Smooth muscle cell (in vitro differentiated cells): ENCODE measurements at regions not wholly inside any gene's neighbourhood (a gene's known extent, or its start where the extent isn't known, plus 50 kb on each side); places are given as distances from the start of the nearest gene placed in this dataset.

ENCODE experiments used
- DNase-seq: peaks from one replicate; lab custom pipeline; 2025; ENCODE audit not compliant: unreplicated experiment; lab: John Stamatoyannopoulos, UW
- H2AFZ ChIP-seq: fragments of 200-600 bp; sonication (generic); 2 replicates; pipeline ENCODE4 v1.6.0; 2016; ENCODE audit warnings: antibody characterized with exemption, low read depth, mild to moderate bottlenecking
- H3F3A ChIP-seq: fragments of 200-600 bp; sonication (generic); 2 replicates; pipeline ENCODE4 v1.6.0; 2017; ENCODE audit warnings: antibody characterized with exemption, low read depth
- H3K27ac ChIP-seq: fragments of 200-600 bp; sonication (generic); 2 replicates; pipeline ENCODE4 v1.5.1; 2016; ENCODE audit warnings: low read depth, mild to moderate bottlenecking
- H3K27me3 ChIP-seq: fragments of 200-600 bp; sonication (generic); 2 replicates; pipeline ENCODE4 v1.6.1; 2016; ENCODE audit warnings: low read depth, mild to moderate bottlenecking
- H3K36me3 ChIP-seq: fragments of 200-600 bp; sonication (generic); 2 replicates; pipeline ENCODE4 v1.5.1; 2016; ENCODE audit warnings: low read depth
- H3K4me1 ChIP-seq: fragments of 200-600 bp; sonication (generic); 2 replicates; pipeline ENCODE4 v1.5.1; 2016; ENCODE audit warnings: low read depth
- H3K4me2 ChIP-seq: fragments of 200-600 bp; sonication (generic); 2 replicates; pipeline ENCODE4 v1.6.0; 2016; ENCODE audit warnings: mild to moderate bottlenecking
- H3K4me3 ChIP-seq: fragments of 200-600 bp; sonication (generic); 2 replicates; pipeline ENCODE4 v1.5.1; 2016; ENCODE audit warnings: mild to moderate bottlenecking
- H3K79me2 ChIP-seq: fragments of 200-600 bp; sonication (generic); 2 replicates; pipeline ENCODE4 v1.6.0; 2016; ENCODE audit warnings: low read depth, mild to moderate bottlenecking
- H3K9ac ChIP-seq: fragments of 200-600 bp; sonication (generic); 2 replicates; pipeline ENCODE4 v1.6.0; 2016; ENCODE audit warnings: low read depth
- H3K9me3 ChIP-seq: fragments of 200-600 bp; sonication (generic); replicated peaks from 2 replicates; pipeline ENCODE4 v1.5.1; 2016; ENCODE audit warnings: low read depth
- H4K20me1 ChIP-seq: fragments of 200-600 bp; sonication (generic); 2 replicates; pipeline ENCODE4 v1.6.0; 2016; ENCODE audit warnings: low read depth
- CTCF ChIP-seq: fragments of 200-600 bp; sonication (generic); IDR thresholded peaks from 2 replicates; pipeline ENCODE4 v1.5.1; 2017; ENCODE audit warnings: borderline replicate concordance, mild to moderate bottlenecking, antibody characterized with exemption; ENCODE audit not compliant: insufficient read depth, poor library complexity, severe bottlenecking
- WGBS: methylation state at CpG from one replicate; pipeline ENCODE4 v1.1.7; 2016; ENCODE audit warnings: low lambda C conversion rate; 5-methylcytosine and 5-hydroxymethylcytosine counted together

DNA sequence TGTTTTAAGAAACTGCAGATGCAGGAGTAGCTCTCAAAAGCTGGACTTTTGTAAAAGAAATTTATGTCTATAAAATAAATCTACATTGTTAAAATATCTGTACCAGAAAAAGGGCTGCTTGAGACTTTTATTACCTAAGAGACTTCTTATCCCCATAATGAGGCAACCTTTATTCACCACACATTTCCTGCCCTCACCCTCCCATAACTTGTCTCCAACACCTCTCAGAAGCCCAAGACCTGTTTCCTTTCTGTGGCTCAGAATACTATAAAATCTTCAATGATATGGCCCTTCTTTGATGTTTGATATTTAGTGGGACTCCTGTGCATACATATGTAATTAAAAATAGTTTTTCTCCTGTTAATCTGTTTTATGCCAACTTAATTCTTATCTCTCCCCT, 141.5 kb upstream of the FER start:
- Histone ChIP-seq H3K9ac (no peak overlapping the region), H4K20me1 (no peaks in the 10 kb centered on the region), H3K79me2 (no peaks in the 10 kb centered on the region), H3F3A (no peaks in the 10 kb centered on the region), H3K4me3 (no peak overlapping the region), H3K4me1 (no peaks in the 10 kb centered on the region), H3K4me2 (no peak overlapping the region), H3K27me3 (no peaks in the 10 kb centered on the region), H2AFZ (no peak overlapping the region), H3K36me3 (no peaks in the 10 kb centered on the region), H3K27ac (no peak overlapping the region), H3K9me3 (no peaks in the 10 kb centered on the region)
- TF ChIP-seq CTCF = no peak
- no peak for DNase-seq

- H3K4me2 ChIP-seq = no peak overlapping the region
- H3K27ac ChIP-seq = no peak overlapping the region
- no peak for DNase-seq
- 100% methylated on average over 1 of the region's 1 CpG for WGBS
- H3K36me3 ChIP-seq = no peaks in the 10 kb centered on the region
- no peaks in the 10 kb centered on the region for H3K9me3 ChIP-seq
- TF ChIP-seq CTCF = no peak
- no peaks in the 10 kb centered on the region for H4K20me1 ChIP-seq
- H3K4me3 ChIP-seq = no peak overlapping the region
- no peaks in the 10 kb centered on the region for H3K4me1 ChIP-seq
- no peaks in the 10 kb centered on the region for H3F3A ChIP-seq
- no peaks in the 10 kb centered on the region for H3K27me3 ChIP-seq
- H3K79me2 ChIP-seq = no peaks in the 10 kb centered on the region
- no peak overlapping the region for H2AFZ ChIP-seq
- H3K9ac ChIP-seq = no peak overlapping the region
These were observed 144.9 kb upstream of the FER start for GRCh38 chr5:108602830-108603229.

GRCh38 chr5:108590799-108591198, 156.9 kb upstream of the FER start:
- no peak for DNase-seq
- 100% methylated on average over 2 of the region's 2 CpGs for WGBS
- H3K4me1 ChIP-seq = no peaks in the 10 kb centered on the region

More at GRCh38 chr5:108590799-108591198, 156.9 kb upstream of the FER start:
- H3K9ac ChIP-seq = no peak overlapping the region
- no peak overlapping the region for H3K4me3 ChIP-seq
- no peak for TF ChIP-seq CTCF
- no peaks in the 10 kb centered on the region for H4K20me1 ChIP-seq
- H3K27ac ChIP-seq = no peak overlapping the region
- no peaks in the 10 kb centered on the region for H3K79me2 ChIP-seq
- no peaks in the 10 kb centered on the region for H3F3A ChIP-seq
- no peak overlapping the region for H3K4me2 ChIP-seq
- no peaks in the 10 kb centered on the region for H3K9me3 ChIP-seq
- H3K36me3 ChIP-seq = no peaks in the 10 kb centered on the region
- no peak overlapping the region for H2AFZ ChIP-seq
- no peaks in the 10 kb centered on the region for H3K27me3 ChIP-seq
